GM18867 (cell line): ENCODE measurements at regions not wholly inside any gene's neighbourhood (a gene's known extent, or its start where the extent isn't known, plus 50 kb on each side); places are given as distances from the start of the nearest gene placed in this dataset.
"Not testable (repeated sequence)": the region's sequence is repeated elsewhere in the genome, so short reads cannot be mapped to it uniquely, and the experiment has no call there.

Experiments used
- ATAC-seq: cut with Tn5 transposase; IDR thresholded peaks from one replicate; pipeline ENCODE4 v1.9.1; 2021; ENCODE audit warnings: mild to moderate bottlenecking, moderate library complexity; ENCODE audit not compliant: unreplicated experiment

GRCh38 chr4:180281724-180282123, 1961.5 kb upstream of the TENM3 start:
- ATAC-seq: no peak

- no peak for ATAC-seq
Measured at GRCh38 chr4:180284267-180284666, 1958.9 kb upstream of the TENM3 start.

- ATAC-seq: peak; percentile 78
Measured at GRCh38 chr4:180285796-180286195, 1957.4 kb upstream of the TENM3 start.

GRCh38 chr4:180292339-180292738, 1950.9 kb upstream of the TENM3 start:
- ATAC-seq: no peak

GRCh38 chr4:180296036-180296599, 1947.1 kb upstream of the TENM3 start:
- no peak for ATAC-seq

GRCh38 chr4:180304321-180304720, 1938.9 kb upstream of the TENM3 start:
- no peak for ATAC-seq

GRCh38 chr4:180310616-180311015, 1932.6 kb upstream of the TENM3 start:
- ATAC-seq: no peak

GRCh38 chr4:180314972-180315371, 1928.2 kb upstream of the TENM3 start:
- peak; percentile 63 for ATAC-seq

GRCh38 chr4:180330521-180330920, 1912.7 kb upstream of the TENM3 start:
- ATAC-seq: no peak

- ATAC-seq: no peak
Measured at GRCh38 chr4:180333162-180333561, 1910.0 kb upstream of the TENM3 start.

GRCh38 chr4:180335566-180335965, 1907.6 kb upstream of the TENM3 start:
- ATAC-seq: no peak

- ATAC-seq: no peak
Measured at GRCh38 chr4:180336494-180337090, 1906.6 kb upstream of the TENM3 start.

GRCh38 chr4:180341926-180342325, 1901.3 kb upstream of the TENM3 start:
- ATAC-seq: no peak

- no peak for ATAC-seq
Measured at GRCh38 chr4:180350901-180351300, 1892.3 kb upstream of the TENM3 start.

GRCh38 chr4:180356766-180357165, 1886.4 kb upstream of the TENM3 start:
- ATAC-seq: no peak

GRCh38 chr4:180360113-180360512, 1883.1 kb upstream of the TENM3 start:
- not testable (repeated sequence) for ATAC-seq

GRCh38 chr4:180363815-180364214, 1879.4 kb upstream of the TENM3 start:
- ATAC-seq: no peak

- no peak for ATAC-seq
Measured at GRCh38 chr4:180372691-180373090, 1870.5 kb upstream of the TENM3 start.

GRCh38 chr4:180377741-180378140, 1865.5 kb upstream of the TENM3 start:
- no peak for ATAC-seq

- no peak for ATAC-seq
Measured at GRCh38 chr4:180380733-180381132, 1862.5 kb upstream of the TENM3 start.

GRCh38 chr4:180391613-180392012, 1851.6 kb upstream of the TENM3 start:
- no peak for ATAC-seq

- ATAC-seq: no peak
Measured at GRCh38 chr4:180394312-180394711, 1848.9 kb upstream of the TENM3 start.

- ATAC-seq: no peak
Measured at GRCh38 chr4:180394730-180395129, 1848.5 kb upstream of the TENM3 start.
